IMR-90 (cell line): ENCODE measurements at regions not wholly inside any gene's neighbourhood (a gene's known extent, or its start where the extent isn't known, plus 50 kb on each side); places are given as distances from the start of the nearest gene placed in this dataset.

ENCODE experiments used
- ATAC-seq: fragments of 200-7000 bp; cut with Tn5 transposase; 2 replicates; pipeline ENCODE4 v1.9.1; 2020; ENCODE audit warnings: low read depth, mild to moderate bottlenecking, moderate library complexity
- BruUV-seq: library from RNA; stranded (reverse); fragments of 400-500 nt; replicated peaks from 2 replicates; lab custom pipeline; 2021; lab: Mats Ljungman, UMichigan
- CTCF ChIA-PET: fragments of 300-600 bp; formaldehyde crosslinking; extraction: SDS; loops from one replicate; lab custom pipeline; 2021; ENCODE audit warnings: antibody characterized with exemption; lab: Yijun Ruan, JAX
- POLR2A ChIA-PET: fragments of 300-600 bp; sonication (Branson Sonifier 250); formaldehyde crosslinking; loops from one replicate; lab custom pipeline; 2022; ENCODE audit warnings: antibody characterized with exemption; ENCODE audit not compliant: unreplicated experiment; lab: Charles Lee
- DNase-seq: peaks from one replicate; pipeline ENCODE4 v3.0.0; 2013
- H2AFZ ChIP-seq: replicated peaks from 2 replicates; pipeline ENCODE3; 2013; ENCODE audit warnings: low read length, mild to moderate bottlenecking; ENCODE audit not compliant: poor library complexity
- H2AK5ac ChIP-seq: 2 replicates; pipeline ENCODE4 v1.6.1; 2013; ENCODE audit warnings: low read depth, low read length, inconsistent platforms
- H2AK9ac ChIP-seq: replicated peaks from 2 replicates; pipeline ENCODE3; 2013; ENCODE audit warnings: mild to moderate bottlenecking, low read depth, low read length, moderate library complexity; ENCODE audit not compliant: poor library complexity
- H2BK120ac ChIP-seq: 2 replicates; pipeline ENCODE4 v1.6.1; 2013; ENCODE audit warnings: low read depth, low read length, inconsistent platforms
- H2BK15ac ChIP-seq: 3 replicates; pipeline ENCODE4 v1.6.1; 2013; ENCODE audit warnings: low read depth, low read length, inconsistent platforms
- H2BK20ac ChIP-seq: 2 replicates; pipeline ENCODE4 v1.6.1; 2013; ENCODE audit warnings: low read depth, mild to moderate bottlenecking, inconsistent platforms, low read length, moderate library complexity
- H2BK5ac ChIP-seq: 2 replicates; pipeline ENCODE4 v1.6.1; 2013; ENCODE audit warnings: mild to moderate bottlenecking, low read depth, low read length, inconsistent platforms; ENCODE audit not compliant: poor library complexity, severe bottlenecking
- H3K14ac ChIP-seq: replicated peaks from 2 replicates; pipeline ENCODE4 v1.6.1; 2013; ENCODE audit warnings: low read depth, low read length, inconsistent platforms
- H3K18ac ChIP-seq: 2 replicates; pipeline ENCODE4 v1.6.1; 2013; ENCODE audit warnings: low read depth, low read length, control low read depth
- H3K23ac ChIP-seq: 2 replicates; pipeline ENCODE4 v1.6.1; 2013; ENCODE audit warnings: low read depth, low read length, inconsistent platforms
- H3K27ac ChIP-seq: 2 replicates; pipeline ENCODE4 v1.5.1; 2013; ENCODE audit warnings: mild to moderate bottlenecking, control low read depth, low read length; ENCODE audit not compliant: insufficient read depth
- H3K27me3 ChIP-seq: 2 replicates; pipeline ENCODE4 v1.6.1; 2013; ENCODE audit warnings: low read length; ENCODE audit not compliant: control insufficient read depth, insufficient read depth
- H3K36me3 ChIP-seq: 2 replicates; pipeline ENCODE4 v1.6.1; 2013; ENCODE audit warnings: low read length, mixed read lengths; ENCODE audit not compliant: control insufficient read depth, insufficient read depth
- H3K4ac ChIP-seq: 2 replicates; pipeline ENCODE4 v1.6.1; 2013; ENCODE audit warnings: low read depth, low read length, inconsistent platforms
- H3K4me1 ChIP-seq: 2 replicates; pipeline ENCODE4 v1.6.1; 2013; ENCODE audit warnings: low read length, mixed read lengths; ENCODE audit not compliant: control insufficient read depth, insufficient read depth
- H3K4me2 ChIP-seq: 2 replicates; pipeline ENCODE4 v1.6.1; 2013; ENCODE audit warnings: low read depth, mild to moderate bottlenecking, control low read depth, low read length, moderate library complexity
- H3K4me3 ChIP-seq: 2 replicates; pipeline ENCODE4 v1.5.1; 2013; ENCODE audit warnings: low read depth, mild to moderate bottlenecking, control low read depth, low read length, moderate library complexity; ENCODE audit not compliant: insufficient read depth
- H3K56ac ChIP-seq: 2 replicates; pipeline ENCODE4 v1.6.1; 2013; ENCODE audit warnings: low read length, inconsistent platforms; ENCODE audit not compliant: insufficient read depth; ENCODE audit errors: extremely low read depth
- H3K79me1 ChIP-seq, 2 experiments: 2 replicates each; pipeline ENCODE4 v1.6.1; 2013; ENCODE audit warnings: low read length in 2 of 2, inconsistent platforms in 1 of 2, low read depth in 1 of 2
- H3K9ac ChIP-seq: 2 replicates; pipeline ENCODE4 v1.6.1; 2013; ENCODE audit warnings: low read depth, low read length, control low read depth
- H3K9me1 ChIP-seq: 2 replicates; pipeline ENCODE4 v1.6.1; 2013; ENCODE audit warnings: low read length, inconsistent platforms; ENCODE audit not compliant: insufficient read depth
- H3K9me3 ChIP-seq: 2 replicates; pipeline ENCODE4 v1.6.1; 2013; ENCODE audit warnings: low read length; ENCODE audit not compliant: control insufficient read depth, insufficient read depth
- H4K20me1 ChIP-seq: 2 replicates; pipeline ENCODE4 v1.6.1; 2013; ENCODE audit warnings: low read length, inconsistent platforms; ENCODE audit not compliant: insufficient read depth
- H4K5ac ChIP-seq: 2 replicates; pipeline ENCODE4 v1.6.1; 2013; ENCODE audit warnings: mild to moderate bottlenecking, low read depth, low read length, control low read depth
- H4K8ac ChIP-seq, 2 experiments: 2 replicates each; pipeline ENCODE4 v1.6.1; 2013; ENCODE audit warnings: low read depth in 2 of 2, low read length in 2 of 2, control low read depth in 1 of 2, inconsistent platforms in 1 of 2
- H4K91ac ChIP-seq: 2 replicates; pipeline ENCODE4 v1.6.1; 2013; ENCODE audit warnings: low read depth, low read length, inconsistent platforms; ENCODE audit not compliant: insufficient read depth
- MAFK ChIP-seq: IDR thresholded peaks from 2 replicates; pipeline ENCODE4 v1.6.1; 2012; ENCODE audit warnings: low read depth, low read length, improper control_type of control experiment
- MAZ ChIP-seq: IDR thresholded peaks from 2 replicates; pipeline ENCODE4 v1.6.1; 2012; ENCODE audit warnings: low read depth, mild to moderate bottlenecking, low read length, improper control_type of control experiment, moderate library complexity, borderline replicate concordance
- MXI1 ChIP-seq: IDR thresholded peaks from 2 replicates; pipeline ENCODE4 v1.6.1; 2012; ENCODE audit warnings: low read depth, mild to moderate bottlenecking, low read length, moderate library complexity, borderline replicate concordance
- WGBS, 2 experiments: methylation state at CpG; one replicate each; pipeline versions ENCODE4 v1.1.5 to v1.1.7; 2013; ENCODE audit warnings: missing lambda C conversion rate in 2 of 2; ENCODE audit not compliant: insufficient read length in 1 of 2; ENCODE audit errors: extremely low coverage in 2 of 2; 5-methylcytosine and 5-hydroxymethylcytosine counted together
- dilution Hi-C: fragments of 300-500 bp; cut with HindIII; formaldehyde crosslinking; loops from one replicate; pipeline ENCODE4 v1.14.3; 2018; ENCODE audit warnings: low sequenced_read_pairs; ENCODE audit not compliant: unreplicated experiment
- in situ Hi-C: fragments of 300-500 bp; cut with MboI; formaldehyde crosslinking; loops from 3 replicates; pipeline ENCODE4 v1.14.3; 2019; ENCODE audit warnings: low sequenced_read_pairs, inconsistent platforms, mixed read lengths
- intact Hi-C: fragments of 100-400 bp; cut with micrococcal nuclease; formaldehyde crosslinking; loops from 2 replicates; pipeline ENCODE4 v1.10.0; 2022

GRCh38 chr2:204454672-204455380 lies 90.4 kb upstream of the PARD3B start:
- WGBS, 2 experiments, result 96% methylated on average over 4 of the region's 6 CpGs; no CpG with 5 or more reads in 1 of the 2 experiments

More at GRCh38 chr2:204454672-204455380, 90.4 kb upstream of the PARD3B start:
- no peak overlapping the region for H3K9ac ChIP-seq
- no peaks in the 10 kb centered on the region for H4K20me1 ChIP-seq
- in situ Hi-C loops, result no loop called here
- H3K23ac ChIP-seq, result peak overlapping the region; percentile 31; the same call in 1 of the 2 replicates
- no TSS peak for BruUV-seq
- H3K56ac ChIP-seq, result no peak overlapping the region
- no peaks in the 10 kb centered on the region for H3K27me3 ChIP-seq
- H3K79me1 ChIP-seq, result no peaks in the 10 kb centered on the region
- POLR2A ChIA-PET, result no interaction called here
- H3K4me3 ChIP-seq, result no peak overlapping the region
- H2AK5ac ChIP-seq, result peak overlapping the region; percentile 44; the same call in 1 of the 2 replicates
- no peak overlapping the region for H4K5ac ChIP-seq
- no peak overlapping the region for H2AFZ ChIP-seq
- peaks cover 7% of the 10 kb centered on the region for H3K4me1 ChIP-seq
- peak overlapping the region; percentile 44; the same call in 1 of the 2 replicates for H2BK20ac ChIP-seq
- no peak for ATAC-seq
- intact Hi-C loops, result loop anchor here (5.0 kb wide), 2 partner anchors 113 to 237 kb away; no protein-coding TSS in a partner anchor
- H2BK120ac ChIP-seq, result peak overlapping the region; percentile 42; the same call in 1 of the 2 replicates
- H3K36me3 ChIP-seq, result no peaks in the 10 kb centered on the region
- no peak overlapping the region for H2BK15ac ChIP-seq
- H2AK9ac ChIP-seq, result no peak overlapping the region
- no peak overlapping the region for H4K8ac ChIP-seq
- H3K4ac ChIP-seq, result peak overlapping the region; percentile 40
- H2BK5ac ChIP-seq, result no peak overlapping the region
- dilution Hi-C loops, result no loop called here
- no peak for DNase-seq
- H3K18ac ChIP-seq, result no peak overlapping the region
- no peak overlapping the region for H3K4me2 ChIP-seq
- no peak overlapping the region for H3K14ac ChIP-seq
- TF ChIP-seq MAZ (no peak), MAFK (no peak), MXI1 (no peak)
- CTCF ChIA-PET, result interaction anchor here (0.6 kb wide), 1 partner anchor 1623 kb away, joined by 5 read pairs; no protein-coding TSS in a partner anchor
- no peak overlapping the region for H3K27ac ChIP-seq
- 0 out of 2 replicates have a peak, but pooled peaks cover 7% of the 10 kb centered on the region for H3K9me1 ChIP-seq
- H3K9me3 ChIP-seq, result no peaks in the 10 kb centered on the region
- peak overlapping the region; percentile 10; the same call in 1 of the 2 replicates for H4K91ac ChIP-seq
